H1 (cell line): ENCODE measurements at regions not wholly inside any gene's neighbourhood (a gene's known extent, or its start where the extent isn't known, plus 50 kb on each side); places are given as distances from the start of the nearest gene placed in this dataset.

Source experiments
- CEBPB ChIP-seq: IDR thresholded peaks from 2 replicates; pipeline ENCODE4 v1.6.1; 2012; ENCODE audit warnings: low read depth, low read length
- CTCF ChIP-seq, 3 experiments: IDR thresholded peaks; 1 replicate in 2 of 3; 2 replicates in 1 of 3; pipeline versions ENCODE4 v1.5.1 to v1.6.1; 2011; ENCODE audit warnings: low read length in 3 of 3, mild to moderate bottlenecking in 3 of 3, inconsistent platforms in 2 of 3, low read depth in 1 of 3, moderate library complexity in 1 of 3; ENCODE audit not compliant: insufficient read depth in 1 of 3; ENCODE audit errors: control extremely low read depth in 1 of 3
- EZH2 ChIP-seq: fragments of 200-600 bp; sonication (generic); IDR thresholded peaks from 2 replicates; pipeline ENCODE4 v1.7.1; 2012; ENCODE audit warnings: low read depth, mild to moderate bottlenecking, moderate library complexity, low read length, inconsistent platforms; ENCODE audit not compliant: severe bottlenecking
- FOSL1 ChIP-seq: IDR thresholded peaks from 2 replicates; pipeline ENCODE4 v1.6.1; 2011; ENCODE audit warnings: mild to moderate bottlenecking, low read depth, low read length, moderate library complexity; ENCODE audit not compliant: insufficient read depth
- KDM4A ChIP-seq: IDR thresholded peaks from one replicate; pipeline ENCODE4 v1.7.1; 2012; ENCODE audit warnings: low read depth, mild to moderate bottlenecking, moderate library complexity, low read length, inconsistent platforms; ENCODE audit not compliant: severe bottlenecking
- POLR2A ChIP-seq, 2 experiments: IDR thresholded peaks; 1 replicate in 1 of 2; 2 replicates in 1 of 2; pipeline ENCODE4 v1.6.1; 2011; ENCODE audit warnings: low read depth in 2 of 2, low read length in 2 of 2, mild to moderate bottlenecking in 2 of 2; ENCODE audit errors: control extremely low read depth in 1 of 2
- POLR2AphosphoS5 ChIP-seq: IDR thresholded peaks from 2 replicates; pipeline ENCODE4 v1.6.1; 2011; ENCODE audit warnings: low read depth, low read length
- RAD21 ChIP-seq, 2 experiments: IDR thresholded peaks in 1 of 2; conservative IDR thresholded peaks in 1 of 2; 2 replicates each; pipeline ENCODE4 v1.6.1; 2011; ENCODE audit warnings: low read depth in 2 of 2, low read length in 2 of 2, improper control_type of control experiment in 1 of 2, inconsistent platforms in 1 of 2, mild to moderate bottlenecking in 1 of 2, moderate library complexity in 1 of 2
- SAP30 ChIP-seq: fragments of 300-600 bp; sonication (generic); IDR thresholded peaks from 2 replicates; pipeline ENCODE4 v1.7.1; 2012; ENCODE audit warnings: low read length, moderate library complexity, mild to moderate bottlenecking, inconsistent platforms; ENCODE audit not compliant: insufficient read depth, insufficient replicate concordance
- SP1 ChIP-seq: IDR thresholded peaks from 2 replicates; pipeline ENCODE4 v1.6.1; 2011; ENCODE audit warnings: low read depth, low read length
- SUZ12 ChIP-seq: fragments of 200-600 bp; sonication (generic); IDR thresholded peaks from 2 replicates; pipeline ENCODE4 v1.6.1; 2012; ENCODE audit warnings: mild to moderate bottlenecking, inconsistent platforms, low read length, moderate library complexity, mixed read lengths
- TAF1 ChIP-seq: IDR thresholded peaks from 2 replicates; pipeline ENCODE4 v1.6.1; 2011; ENCODE audit warnings: mild to moderate bottlenecking, low read depth, low read length
- YY1 ChIP-seq: IDR thresholded peaks from 2 replicates; pipeline ENCODE4 v1.6.1; 2011; ENCODE audit warnings: low read depth, mild to moderate bottlenecking, low read length
- TF ChIP-seq, protein P1 (sequence below): IDR thresholded peaks from 2 replicates; pipeline ENCODE4 v1.6.1; 2011; ENCODE audit warnings: low read length, improper control_type of control experiment

DNA sequence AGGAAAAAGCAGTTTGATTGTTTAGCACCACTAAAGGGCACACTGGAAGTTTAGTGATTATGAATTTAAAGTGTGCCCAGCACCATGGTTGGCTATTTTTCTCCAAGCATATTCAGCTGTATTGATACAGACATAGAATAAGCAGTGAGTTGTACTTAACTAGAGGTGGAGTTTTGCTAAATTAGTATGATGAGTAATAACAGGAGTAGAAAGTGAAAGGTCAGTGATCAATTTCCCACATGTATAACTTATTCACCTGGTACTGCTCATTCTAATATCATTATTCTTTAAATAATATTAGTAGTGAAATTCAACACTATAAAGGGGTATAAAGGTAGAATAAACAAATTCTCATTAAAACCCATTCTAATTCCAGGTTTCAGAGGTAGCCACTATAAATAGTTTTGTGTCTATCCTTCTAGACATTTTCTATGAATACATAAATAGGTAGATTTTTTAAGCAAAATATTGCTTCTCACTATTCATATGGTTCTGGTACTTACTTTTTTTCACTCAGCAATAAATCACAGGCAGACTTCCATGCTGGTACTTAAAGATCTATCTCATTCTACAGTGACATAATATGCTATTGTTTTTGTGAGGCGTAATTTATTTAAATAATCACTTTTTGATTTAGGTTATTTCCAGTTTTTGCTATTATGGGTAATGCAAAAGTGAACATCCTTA, 732.9 kb downstream of the VGLL3 start:
- TF ChIP-seq FOSL1 (no peak), YY1 (no peak), SP1 (no peak), CEBPB (no peak), SAP30 (no peak), CTCF (IDR thresholded peaks at IDR 0.05; ENCODE audit: control extremely low read depth in 1 of 3, insufficient read depth in 1 of 3, low read depth in 1 of 3, low read length in 3 of 3) (no peak), RAD21 (IDR thresholded peaks at IDR 0.05 in 1 of 2, conservative IDR thresholded peaks at IDR 0.05 in 1 of 2; ENCODE audit: low read depth in 2 of 2, low read length in 2 of 2) (no peak), EZH2 (no peak), KDM4A (no peak), SUZ12 (no peak), POLR2AphosphoS5 (no peak), TAF1 (no peak), POLR2A (IDR thresholded peaks at IDR 0.05; ENCODE audit: control extremely low read depth in 1 of 2, low read depth in 2 of 2, low read length in 2 of 2) (no peak)
- TF ChIP-seq, protein P1, sequence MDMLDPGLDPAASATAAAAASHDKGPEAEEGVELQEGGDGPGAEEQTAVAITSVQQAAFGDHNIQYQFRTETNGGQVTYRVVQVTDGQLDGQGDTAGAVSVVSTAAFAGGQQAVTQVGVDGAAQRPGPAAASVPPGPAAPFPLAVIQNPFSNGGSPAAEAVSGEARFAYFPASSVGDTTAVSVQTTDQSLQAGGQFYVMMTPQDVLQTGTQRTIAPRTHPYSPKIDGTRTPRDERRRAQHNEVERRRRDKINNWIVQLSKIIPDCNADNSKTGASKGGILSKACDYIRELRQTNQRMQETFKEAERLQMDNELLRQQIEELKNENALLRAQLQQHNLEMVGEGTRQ: no peak
